Activated naive CD4-positive, alpha-beta T cell treated with anti-CD3 and anti-CD28 coated beads, Interleukin-2, amount 10 ng/mL, durations not matched to agents 7 days and 5 days (primary cell): ENCODE measurements at regions not wholly inside any gene's neighbourhood (a gene's known extent, or its start where the extent isn't known, plus 50 kb on each side); places are given as distances from the start of the nearest gene placed in this dataset.

Source experiments
- CTCF ChIA-PET: fragments of 350-600 bp; sonication (Branson Sonifier 250); formaldehyde crosslinking; loops from one replicate; lab custom pipeline; 2021; ENCODE audit warnings: antibody characterized with exemption; lab: Charles Lee
- DNase-seq: peaks from one replicate; pipeline ENCODE4 v3.0.0-alpha.2; 2020
- H3K27ac Mint-ChIP-seq: one replicate; pipeline ENCODE4 v1.8.0; 2021; ENCODE audit warnings: mild to moderate bottlenecking, moderate library complexity, mixed read lengths
- H3K27me3 Mint-ChIP-seq: one replicate; pipeline ENCODE4 v1.8.0; 2021; ENCODE audit warnings: mild to moderate bottlenecking, mixed read lengths
- H3K36me3 Mint-ChIP-seq: one replicate; pipeline ENCODE4 v1.8.0; 2021; ENCODE audit warnings: mixed read lengths
- H3K4me1 Mint-ChIP-seq: one replicate; pipeline ENCODE4 v1.8.0; 2021; ENCODE audit warnings: mixed read lengths
- H3K4me3 Mint-ChIP-seq: one replicate; pipeline ENCODE4 v1.8.0; 2021; ENCODE audit warnings: mild to moderate bottlenecking, moderate library complexity, mixed read lengths
- H3K9me3 Mint-ChIP-seq: one replicate; pipeline ENCODE4 v1.8.0; 2021; ENCODE audit warnings: mixed read lengths

DNA sequence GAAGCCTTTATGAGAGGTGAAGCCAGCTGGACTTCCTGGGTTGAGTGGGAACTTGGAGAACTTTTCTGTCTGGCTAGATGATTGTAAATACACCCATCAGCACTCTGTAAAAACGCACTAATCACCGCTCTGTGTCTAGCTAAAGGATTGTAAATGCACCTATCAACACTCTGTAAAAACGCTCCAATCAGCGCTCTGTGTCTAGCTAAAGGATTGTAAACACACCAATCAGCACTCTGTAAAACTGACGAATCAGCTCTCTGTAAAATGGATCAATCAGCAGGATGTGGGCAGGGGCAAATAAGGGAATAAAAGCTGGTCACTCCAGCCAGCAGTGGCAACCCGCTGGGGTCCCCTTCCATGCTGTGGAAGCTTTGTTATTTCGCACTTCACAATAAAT, 163.6 kb upstream of the SLC39A10 start:
- no peaks in the 10 kb centered on the region for H3K27me3 Mint-ChIP-seq
- no peak overlapping the region for H3K27ac Mint-ChIP-seq
- H3K4me3 Mint-ChIP-seq = no peak overlapping the region
- H3K4me1 Mint-ChIP-seq = peaks cover 38% of the 10 kb centered on the region
- CTCF ChIA-PET = interaction anchor here (0.7 to 1.5 kb wide), 5 partner anchors 16 to 174 kb away, joined by 3 to 4 read pairs (median 3); no protein-coding TSS in a partner anchor
- H3K36me3 Mint-ChIP-seq = peaks cover 27% of the 10 kb centered on the region
- DNase-seq = no peak
- peaks cover 11% of the 10 kb centered on the region for H3K9me3 Mint-ChIP-seq

DNA sequence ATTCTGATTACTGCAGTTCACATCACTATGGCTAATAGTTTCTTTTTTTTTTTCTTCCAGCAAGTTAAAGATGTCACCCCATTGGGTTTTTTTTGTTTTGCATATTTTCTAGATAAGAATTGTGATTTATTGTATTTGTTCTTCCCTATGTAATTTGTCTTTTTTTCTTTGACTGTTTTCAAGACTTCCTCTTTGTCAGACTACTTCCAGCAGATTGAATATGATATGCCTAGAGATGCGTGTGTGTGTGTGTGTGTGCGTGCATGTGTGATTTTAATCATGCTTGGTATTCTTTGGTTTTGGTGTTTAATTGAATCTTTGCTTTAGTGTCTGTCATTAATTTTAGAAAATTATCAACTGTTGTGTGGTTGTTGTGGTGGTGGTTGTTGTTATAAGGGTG, 166.7 kb upstream of the SLC39A10 start:
- no peak for DNase-seq
- H3K4me1 Mint-ChIP-seq = peaks cover 47% of the 10 kb centered on the region
- no peak overlapping the region for H3K4me3 Mint-ChIP-seq
- CTCF ChIA-PET = interaction anchor here (0.9 kb wide), 1 partner anchor 8 kb away, joined by 4 read pairs; no protein-coding TSS in a partner anchor
- no peaks in the 10 kb centered on the region for H3K27me3 Mint-ChIP-seq
- peaks cover 22% of the 10 kb centered on the region for H3K36me3 Mint-ChIP-seq
- H3K9me3 Mint-ChIP-seq = peaks cover 10% of the 10 kb centered on the region
- peak overlapping the region; percentile 2 for H3K27ac Mint-ChIP-seq

DNA sequence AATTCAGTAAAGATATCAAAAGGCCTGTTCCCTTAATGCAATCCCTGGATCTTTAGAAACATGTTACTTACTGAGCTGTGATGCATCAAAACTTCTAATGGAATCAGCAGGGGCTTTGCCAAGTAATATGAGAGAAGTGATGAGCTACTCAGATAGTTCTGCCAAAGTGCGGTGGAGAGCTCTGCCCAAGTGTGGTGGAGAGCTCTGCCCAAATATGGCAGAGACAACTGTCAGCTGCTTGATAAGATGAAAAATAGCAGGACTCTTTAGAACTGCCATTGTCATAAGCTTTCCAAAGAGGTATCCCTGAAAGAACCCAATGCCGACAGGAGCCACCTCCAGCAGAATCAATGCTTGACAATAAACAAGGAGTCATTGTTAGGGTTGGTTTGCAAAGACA, 167.9 kb upstream of the SLC39A10 start:
- no peaks in the 10 kb centered on the region for H3K27me3 Mint-ChIP-seq
- CTCF ChIA-PET = interaction anchor here (1.1 to 1.5 kb wide), 2 partner anchors 9 to 44 kb away, joined by 3 to 4 read pairs; no protein-coding TSS in a partner anchor
- H3K4me3 Mint-ChIP-seq = no peak overlapping the region
- no peak for DNase-seq
- no peak overlapping the region for H3K27ac Mint-ChIP-seq
- H3K9me3 Mint-ChIP-seq = peaks cover 12% of the 10 kb centered on the region
- peaks cover 49% of the 10 kb centered on the region for H3K4me1 Mint-ChIP-seq
- peaks cover 27% of the 10 kb centered on the region for H3K36me3 Mint-ChIP-seq

DNA sequence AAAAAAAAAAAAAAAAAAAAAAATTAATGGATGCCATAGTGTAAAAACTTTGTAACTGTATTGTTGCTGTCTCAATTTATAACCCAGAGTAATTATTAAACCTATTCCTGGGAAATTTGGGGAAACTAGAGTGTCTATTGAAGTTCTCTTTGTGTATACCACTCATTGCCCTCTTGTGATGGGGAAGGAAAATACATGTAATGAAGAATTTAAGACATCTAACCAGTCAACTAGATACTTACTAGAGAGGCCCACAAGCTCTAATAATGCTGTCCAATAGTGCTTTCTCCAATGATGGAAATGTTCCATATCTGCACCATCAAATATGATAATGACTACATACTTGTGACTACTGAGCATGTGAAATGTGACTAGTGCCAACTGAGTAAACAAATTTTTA, 168.5 kb upstream of the SLC39A10 start:
- H3K4me1 Mint-ChIP-seq = peaks cover 47% of the 10 kb centered on the region
- H3K36me3 Mint-ChIP-seq = peaks cover 28% of the 10 kb centered on the region
- H3K27ac Mint-ChIP-seq = no peak overlapping the region
- peaks cover 10% of the 10 kb centered on the region for H3K9me3 Mint-ChIP-seq
- DNase-seq = no peak
- CTCF ChIA-PET = interaction anchor here (1.1 to 1.5 kb wide), 3 partner anchors 10 to 45 kb away, joined by 3 to 4 read pairs (median 3); no protein-coding TSS in a partner anchor
- H3K4me3 Mint-ChIP-seq = no peak overlapping the region
- no peaks in the 10 kb centered on the region for H3K27me3 Mint-ChIP-seq

DNA sequence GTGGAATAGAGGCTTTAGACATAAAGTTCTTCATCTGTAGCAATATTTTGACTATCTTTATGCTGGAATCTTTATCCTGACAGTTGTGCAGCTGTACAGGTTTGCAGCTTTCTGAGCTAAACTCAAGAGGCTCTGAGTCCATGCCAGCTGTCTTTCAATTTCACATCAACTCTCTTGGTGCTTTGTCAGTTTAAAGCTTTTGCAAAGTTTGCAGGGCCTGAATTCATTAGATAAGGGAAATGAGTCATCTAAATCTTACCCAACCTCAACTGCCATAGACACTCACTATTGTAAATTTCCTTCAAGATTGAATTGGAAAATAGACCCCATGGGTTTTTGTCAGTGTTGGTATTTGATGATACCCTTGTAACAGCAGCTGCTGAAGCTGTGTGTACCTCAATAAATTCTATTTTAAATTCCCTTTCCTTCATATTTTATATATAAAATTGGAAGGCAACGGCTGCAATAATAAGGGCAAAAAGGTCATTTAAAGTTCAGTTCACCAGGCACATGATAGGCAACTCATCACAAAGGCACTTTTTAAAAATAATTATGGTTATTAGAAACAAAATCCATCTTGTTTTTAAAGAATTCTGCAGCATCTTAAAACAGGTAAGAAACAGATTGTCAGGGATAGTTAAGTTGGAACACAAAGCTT, 169.9 kb upstream of the SLC39A10 start:
- peak overlapping the region; percentile 18 for H3K4me3 Mint-ChIP-seq
- DNase-seq = peak; percentile 35
- no peaks in the 10 kb centered on the region for H3K27me3 Mint-ChIP-seq
- peaks cover 43% of the 10 kb centered on the region for H3K4me1 Mint-ChIP-seq
- peak overlapping the region; percentile 78 for H3K27ac Mint-ChIP-seq
- H3K9me3 Mint-ChIP-seq = peaks cover 10% of the 10 kb centered on the region
- H3K36me3 Mint-ChIP-seq = peaks cover 31% of the 10 kb centered on the region
- CTCF ChIA-PET = interaction anchor here (0.6 to 2.0 kb wide), 5 partner anchors 9 to 173 kb away, joined by 3 to 5 read pairs (median 4); no protein-coding TSS in a partner anchor

DNA sequence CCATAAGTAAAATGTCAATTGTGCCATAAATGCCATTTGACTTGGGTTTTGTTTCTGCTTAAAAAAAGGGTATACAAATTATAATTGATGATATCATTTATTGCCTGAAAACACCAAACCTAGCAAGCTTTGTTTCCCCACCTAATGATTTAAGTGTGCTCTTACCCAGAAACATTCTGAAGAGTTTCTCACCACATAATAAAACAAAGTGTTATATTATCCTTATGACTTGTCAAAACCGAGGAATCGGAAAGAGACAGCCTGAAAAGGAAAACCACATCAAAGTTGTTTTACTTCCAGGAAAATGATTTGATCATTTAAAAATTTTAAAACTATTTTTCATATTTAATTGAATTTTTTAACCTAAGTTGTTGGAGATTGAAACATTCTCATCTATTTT, 170.5 kb upstream of the SLC39A10 start:
- Mint-ChIP-seq H3K9me3 (peaks cover 10% of the 10 kb centered on the region), H3K36me3 (peaks cover 29% of the 10 kb centered on the region), H3K4me1 (peaks cover 40% of the 10 kb centered on the region), H3K27me3 (no peaks in the 10 kb centered on the region), H3K4me3 (no peak overlapping the region), H3K27ac (peak overlapping the region; percentile 63)
- no peak for DNase-seq
- CTCF ChIA-PET = interaction anchor here (1.0 to 2.0 kb wide), 3 partner anchors 8 to 173 kb away, joined by 3 to 5 read pairs (median 4); no protein-coding TSS in a partner anchor

DNA sequence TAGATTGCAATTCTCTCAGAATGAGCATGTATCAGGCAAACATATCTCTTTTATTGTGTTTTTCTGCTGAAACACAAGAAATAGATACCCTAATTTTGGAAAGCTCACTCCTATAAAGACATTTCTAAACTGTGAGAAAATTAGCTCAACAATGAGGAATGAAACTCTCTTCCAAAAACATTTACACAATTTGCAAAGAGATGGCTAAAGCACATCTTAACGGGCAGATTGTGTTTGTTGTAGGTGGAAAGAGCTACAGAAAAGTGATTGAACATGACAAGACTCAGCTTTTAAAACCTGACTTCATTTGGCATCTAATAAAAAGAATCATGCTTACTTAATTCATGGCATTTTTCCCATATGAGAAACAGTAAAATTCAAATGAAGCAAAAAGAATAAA, 175.0 kb upstream of the SLC39A10 start:
- H3K9me3 Mint-ChIP-seq = peaks cover 29% of the 10 kb centered on the region
- no peaks in the 10 kb centered on the region for H3K27me3 Mint-ChIP-seq
- H3K36me3 Mint-ChIP-seq = peaks cover 29% of the 10 kb centered on the region
- peaks cover 37% of the 10 kb centered on the region for H3K4me1 Mint-ChIP-seq
- H3K27ac Mint-ChIP-seq = no peak overlapping the region
- no peak overlapping the region for H3K4me3 Mint-ChIP-seq
- no peak for DNase-seq
- CTCF ChIA-PET = interaction anchor here (0.7 to 1.1 kb wide), 2 partner anchors 162 to 178 kb away, joined by 3 to 5 read pairs; no protein-coding TSS in a partner anchor

- no peaks in the 10 kb centered on the region for H3K27me3 Mint-ChIP-seq
- peaks cover 30% of the 10 kb centered on the region for H3K9me3 Mint-ChIP-seq
- no peak overlapping the region for H3K27ac Mint-ChIP-seq
- H3K36me3 Mint-ChIP-seq = peaks cover 28% of the 10 kb centered on the region
- DNase-seq = no peak
- no peak overlapping the region for H3K4me3 Mint-ChIP-seq
- CTCF ChIA-PET = no interaction called here
- peaks cover 20% of the 10 kb centered on the region for H3K4me1 Mint-ChIP-seq
Measured at GRCh38 chr2:195480121-195480520, 176.9 kb upstream of the SLC39A10 start.

GRCh38 chr2:195479407-195479806, 177.6 kb upstream of the SLC39A10 start:
- H3K4me1 Mint-ChIP-seq = peaks cover 17% of the 10 kb centered on the region
- no peak overlapping the region for H3K4me3 Mint-ChIP-seq
- CTCF ChIA-PET = no interaction called here

DNA sequence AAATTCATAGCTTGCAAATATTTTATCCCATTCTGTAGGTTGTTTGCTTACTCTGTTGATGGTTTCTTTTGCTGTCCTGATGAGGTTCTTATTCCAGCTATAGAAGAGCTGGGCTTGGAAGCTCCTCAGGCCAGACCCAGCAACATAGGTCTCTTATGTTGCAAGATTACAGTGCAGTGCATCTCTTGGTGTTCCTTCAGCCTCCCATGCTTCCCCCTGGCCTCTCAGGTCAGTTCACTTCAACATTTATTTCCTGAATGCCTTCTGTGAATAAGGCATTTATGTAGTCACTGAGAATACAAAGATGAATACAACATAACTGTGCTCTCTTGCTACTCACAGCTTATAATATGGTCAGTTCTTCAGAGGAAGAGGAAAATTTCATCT, 179.0 kb upstream of the SLC39A10 start:
- no peak for DNase-seq
- Mint-ChIP-seq H3K27me3 (no peaks in the 10 kb centered on the region), H3K4me3 (no peak overlapping the region), H3K9me3 (peaks cover 28% of the 10 kb centered on the region), H3K36me3 (peaks cover 22% of the 10 kb centered on the region), H3K4me1 (peaks cover 24% of the 10 kb centered on the region), H3K27ac (no peak overlapping the region)
- CTCF ChIA-PET = interaction anchor here (0.8 to 1.3 kb wide), 2 partner anchors 8 to 56 kb away, joined by 3 to 4 read pairs; no protein-coding TSS in a partner anchor

More at GRCh38 chr2:195479407-195479806, 177.6 kb upstream of the SLC39A10 start:
- Mint-ChIP-seq H3K9me3 (peaks cover 27% of the 10 kb centered on the region), H3K27me3 (no peaks in the 10 kb centered on the region), H3K27ac (no peak overlapping the region), H3K36me3 (peaks cover 23% of the 10 kb centered on the region)
- no peak for DNase-seq

DNA sequence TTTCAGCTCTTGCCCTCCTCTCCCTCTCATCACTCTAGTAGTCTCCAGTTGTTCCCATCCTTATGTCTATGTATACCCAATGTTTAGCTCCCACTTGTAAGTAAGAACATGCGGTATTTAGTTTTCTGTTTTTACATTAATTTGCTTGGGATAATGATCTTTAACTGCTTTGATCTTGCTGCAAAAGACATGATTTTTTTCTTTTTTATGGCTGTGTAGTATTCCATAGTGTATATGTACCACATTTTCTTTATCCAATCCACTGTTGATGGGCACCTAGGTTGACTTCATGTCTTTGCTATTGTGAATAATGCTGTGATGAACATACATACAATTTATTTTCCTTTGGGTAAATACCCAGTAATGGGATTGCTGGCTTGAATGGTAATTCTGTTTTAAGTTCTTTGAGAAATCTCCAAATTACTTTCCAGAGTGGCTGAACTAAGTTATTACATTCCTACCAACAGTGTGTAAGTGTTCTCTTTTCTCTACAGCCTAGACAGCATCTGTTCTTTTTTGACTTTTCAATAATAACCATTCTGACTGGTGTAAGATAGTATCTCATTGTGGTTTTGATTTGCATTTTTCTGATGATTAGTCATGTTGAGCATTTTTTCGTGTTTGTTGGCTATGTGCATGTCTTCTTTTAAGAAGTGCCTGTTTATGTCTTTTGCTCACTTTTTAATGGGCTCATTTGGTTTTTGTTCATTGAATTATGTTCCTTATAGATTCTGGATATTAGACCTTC, 179.6 kb upstream of the SLC39A10 start:
- no peak overlapping the region for H3K4me3 Mint-ChIP-seq

GRCh38 chr2:195475336-195475735, 181.7 kb upstream of the SLC39A10 start:
- H3K27ac Mint-ChIP-seq = no peak overlapping the region
- H3K4me1 Mint-ChIP-seq = peaks cover 24% of the 10 kb centered on the region
- DNase-seq = no peak
- no peaks in the 10 kb centered on the region for H3K27me3 Mint-ChIP-seq
- H3K4me3 Mint-ChIP-seq = no peak overlapping the region
- H3K36me3 Mint-ChIP-seq = peaks cover 17% of the 10 kb centered on the region
- H3K9me3 Mint-ChIP-seq = peaks cover 20% of the 10 kb centered on the region
- CTCF ChIA-PET = interaction anchor here (0.6 to 1.0 kb wide), 2 partner anchors 56 to 184 kb away, joined by 3 to 5 read pairs; no protein-coding TSS in a partner anchor

More for the DNA sequence above, 179.6 kb upstream of the SLC39A10 start:
- Mint-ChIP-seq H3K4me1 (peaks cover 24% of the 10 kb centered on the region), H3K27ac (no peak overlapping the region), H3K27me3 (no peaks in the 10 kb centered on the region), H3K36me3 (peaks cover 22% of the 10 kb centered on the region), H3K9me3 (peaks cover 29% of the 10 kb centered on the region)
- CTCF ChIA-PET = interaction anchor here (1.3 kb wide), 1 partner anchor 9 kb away, joined by 3 read pairs; no protein-coding TSS in a partner anchor
- DNase-seq = no peak

DNA sequence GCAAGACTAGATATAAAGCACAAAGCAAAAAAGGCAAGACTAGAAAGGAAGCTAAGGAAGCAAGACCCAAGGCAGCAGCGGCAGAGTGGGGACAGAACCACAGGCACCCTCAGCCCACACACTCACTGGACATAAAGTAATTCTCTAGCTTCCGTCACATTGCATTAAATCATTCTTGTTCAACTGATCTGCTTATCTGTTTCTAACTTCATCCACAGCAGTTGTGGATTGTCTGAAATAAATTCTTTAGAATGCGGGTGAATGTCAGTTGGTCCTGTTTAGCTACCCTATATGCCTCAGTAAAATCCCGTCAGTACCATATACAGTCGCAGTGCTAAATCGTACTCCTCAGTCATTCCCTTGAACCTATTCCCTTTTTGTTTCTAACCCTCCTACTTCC, 183.2 kb upstream of the SLC39A10 start:
- no peaks in the 10 kb centered on the region for H3K27me3 Mint-ChIP-seq
- no peak overlapping the region for H3K27ac Mint-ChIP-seq
- H3K4me3 Mint-ChIP-seq = no peak overlapping the region
- CTCF ChIA-PET = no interaction called here
- H3K36me3 Mint-ChIP-seq = peaks cover 17% of the 10 kb centered on the region
- DNase-seq = no peak
- H3K9me3 Mint-ChIP-seq = peaks cover 19% of the 10 kb centered on the region
- peaks cover 23% of the 10 kb centered on the region for H3K4me1 Mint-ChIP-seq
